K562 (cell line): ENCODE measurements at regions not wholly inside any gene's neighbourhood (a gene's known extent, or its start where the extent isn't known, plus 50 kb on each side); places are given as distances from the start of the nearest gene placed in this dataset.

Experiments
- ATAC-seq: fragments of 200-7000 bp; cut with Tn5 transposase; 3 replicates; pipeline ENCODE4 v1.9.1; 2020; ENCODE audit warnings: moderate library complexity
- BruUV-seq: library from RNA; stranded (reverse); fragments of 400-500 nt; replicated peaks from 2 replicates; lab custom pipeline; 2021; lab: Mats Ljungman, UMichigan
- CTCF ChIA-PET: fragments of 300-600 bp; formaldehyde crosslinking; extraction: SDS; loops from one replicate; lab custom pipeline; 2021; ENCODE audit warnings: low intra/inter-chr PET ratio; lab: Yijun Ruan, JAX
- POLR2A ChIA-PET: fragments of 300-600, 350-650 bp; sonication (Branson Sonifier 250); formaldehyde crosslinking; extraction: SDS; loops from one replicate; lab custom pipeline; 2021; ENCODE audit warnings: antibody characterized with exemption, inconsistent platforms; lab: Yijun Ruan, JAX
- DNase-seq, 4 experiments: peaks; one replicate each; pipeline versions ENCODE4 v3.0.0 to v3.0.0-alpha.2; 2011 to 2018; ENCODE audit warnings: low spot score in 3 of 4, mixed read lengths in 3 of 4; ENCODE audit errors: extremely low read depth in 1 of 4
- FAIRE-seq: peaks from 2 replicates; lab custom pipeline; 2011; peaks lifted over from hg19 to GRCh38; lab: Jason Lieb, UNC
- H2AFZ ChIP-seq: 2 replicates; pipeline ENCODE4 v1.6.0; 2011; ENCODE audit warnings: low read depth, low read length, control low read depth, inconsistent platforms
- H3K27ac ChIP-seq: fragments of 200-600 bp; 3 replicates; pipeline ENCODE4 v1.8.0; 2011; ENCODE audit warnings: low read depth, mild to moderate bottlenecking, control low read depth, inconsistent platforms, low read length, moderate library complexity, mixed read lengths; ENCODE audit errors: extremely low read depth
- H3K27me3 ChIP-seq, 2 experiments: fragments of 300-600 bp in 1 of 2; 2 replicates in 1 of 2; 3 replicates in 1 of 2; pipeline versions ENCODE4 v1.6.0 to v1.8.0; 2011; ENCODE audit warnings: inconsistent platforms in 2 of 2, low read length in 2 of 2, mild to moderate bottlenecking in 1 of 2, mixed read lengths in 1 of 2, moderate library complexity in 1 of 2; ENCODE audit not compliant: control insufficient read depth in 2 of 2, insufficient read depth in 2 of 2
- H3K36me3 ChIP-seq: fragments of 300-600 bp; 3 replicates; pipeline ENCODE4 v1.8.0; 2011; ENCODE audit warnings: mild to moderate bottlenecking, low read length, inconsistent platforms; ENCODE audit not compliant: control insufficient read depth, insufficient read depth
- H3K4me1 ChIP-seq, 2 experiments: fragments of 200-600 bp in 1 of 2; replicated peaks in 1 of 2; 2 replicates in 1 of 2; 3 replicates in 1 of 2; pipeline versions ENCODE4 v1.5.1 to v1.8.0; 2011; ENCODE audit warnings: inconsistent platforms in 2 of 2, low read length in 2 of 2, mild to moderate bottlenecking in 1 of 2, mixed read lengths in 1 of 2, moderate library complexity in 1 of 2; ENCODE audit not compliant: control insufficient read depth in 2 of 2, insufficient read depth in 2 of 2
- H3K4me2 ChIP-seq: 2 replicates; pipeline ENCODE4 v1.6.1; 2011; ENCODE audit warnings: low read length, control low read depth, inconsistent platforms, mixed read lengths; ENCODE audit not compliant: insufficient read depth
- H3K4me3 ChIP-seq: fragments of 200-600 bp; sonication (generic), shearing (Covaris generic); 2 replicates; pipeline ENCODE4 v1.5.1; 2016; ENCODE audit warnings: control low read depth, inconsistent platforms
- H3K79me2 ChIP-seq: fragments of 200-600 bp; 3 replicates; pipeline ENCODE4 v1.8.0; 2011; ENCODE audit warnings: low read length, inconsistent platforms; ENCODE audit not compliant: control insufficient read depth, insufficient read depth
- H3K9ac ChIP-seq, 2 experiments: 2 replicates each; pipeline versions ENCODE4 v1.6.0 to v1.6.1; 2011; ENCODE audit warnings: low read depth in 2 of 2, low read length in 2 of 2, control low read depth in 1 of 2, inconsistent platforms in 1 of 2, mild to moderate bottlenecking in 1 of 2, mixed read lengths in 1 of 2; ENCODE audit not compliant: insufficient read depth in 1 of 2
- H3K9me1 ChIP-seq: one replicate; pipeline ENCODE4 v1.6.0; 2011; ENCODE audit warnings: inconsistent platforms, mild to moderate bottlenecking, low read length, moderate library complexity; ENCODE audit not compliant: control insufficient read depth, insufficient read depth
- H3K9me3 ChIP-seq: replicated peaks from 2 replicates; pipeline ENCODE4 v1.5.1; 2011; ENCODE audit warnings: low read depth, low read length, inconsistent platforms; ENCODE audit not compliant: control insufficient read depth, insufficient read depth
- H4K20me1 ChIP-seq: replicated peaks from 2 replicates; pipeline ENCODE4 v1.6.1; 2011; ENCODE audit warnings: low read length, inconsistent platforms, mixed read lengths; ENCODE audit not compliant: control insufficient read depth, insufficient read depth
- HDAC8 ChIP-seq: fragments of 450-650 bp; IDR thresholded peaks from 2 replicates; pipeline ENCODE4 v1.6.1; 2016; ENCODE audit warnings: mild to moderate bottlenecking, missing genetic modification characterization, moderate library complexity, missing compliant biosample characterization
- RB1 ChIP-seq: fragments of 450-650 bp; IDR thresholded peaks from 2 replicates; pipeline ENCODE4 v1.6.1; 2017; ENCODE audit warnings: low read depth, mild to moderate bottlenecking
- SETDB1 ChIP-seq: IDR thresholded peaks from one replicate; pipeline ENCODE4 v1.6.1; 2012; ENCODE audit warnings: low read length, control low read depth, inconsistent platforms
- SRSF7 ChIP-seq: fragments of 200-400 bp; formaldehyde crosslinking; optimal IDR thresholded peaks from 2 replicates; pipeline ENCODE3; 2017; ENCODE audit warnings: mild to moderate bottlenecking, low read depth, low read length
- STAT5B ChIP-seq: fragments of 250-450 bp; sonication (Bioruptor Pico); IDR thresholded peaks from 2 replicates; pipeline ENCODE4 v1.8.0; 2021; ENCODE audit warnings: mild to moderate bottlenecking, inconsistent platforms
- ZKSCAN8 ChIP-seq: fragments of 200-800 bp; sonication (Bioruptor generic); IDR thresholded peaks from 2 replicates; pipeline ENCODE4 v1.6.1; 2016; ENCODE audit warnings: missing genetic modification characterization, missing compliant biosample characterization
- ZNF444 ChIP-seq: fragments of 250-450 bp; sonication (Bioruptor Pico); IDR thresholded peaks from 2 replicates; pipeline ENCODE4 v1.4.0; 2020; ENCODE audit warnings: mild to moderate bottlenecking, moderate library complexity
- in situ Hi-C: fragments of 300-500 bp; cut with MboI; formaldehyde crosslinking; loops from 4 replicates; pipeline ENCODE4 v1.15.0; 2018; ENCODE audit warnings: inconsistent platforms, mixed read lengths
- intact Hi-C: fragments of 100-400 bp; cut with micrococcal nuclease; formaldehyde crosslinking; loops from 2 replicates; pipeline ENCODE4 v1.14.2; 2022
- TF ChIP-seq, protein P1 (sequence below), 2 experiments: fragments of 450-650 bp in 1 of 2; sonication (generic) in 1 of 2; formaldehyde crosslinking in 1 of 2; IDR thresholded peaks; 2 replicates each; pipeline versions ENCODE4 v1.7.1 to v1.9.0; 2016 to 2022; ENCODE audit warnings: inconsistent platforms in 1 of 2, mild to moderate bottlenecking in 1 of 2, missing genetic modification reagents in 1 of 2
- TF ChIP-seq, protein P2 (sequence below): fragments of 250-450 bp; sonication (Bioruptor Pico); IDR thresholded peaks from 2 replicates; pipeline ENCODE4 v1.4.0; 2020; ENCODE audit warnings: mild to moderate bottlenecking, moderate library complexity, borderline replicate concordance

DNA sequence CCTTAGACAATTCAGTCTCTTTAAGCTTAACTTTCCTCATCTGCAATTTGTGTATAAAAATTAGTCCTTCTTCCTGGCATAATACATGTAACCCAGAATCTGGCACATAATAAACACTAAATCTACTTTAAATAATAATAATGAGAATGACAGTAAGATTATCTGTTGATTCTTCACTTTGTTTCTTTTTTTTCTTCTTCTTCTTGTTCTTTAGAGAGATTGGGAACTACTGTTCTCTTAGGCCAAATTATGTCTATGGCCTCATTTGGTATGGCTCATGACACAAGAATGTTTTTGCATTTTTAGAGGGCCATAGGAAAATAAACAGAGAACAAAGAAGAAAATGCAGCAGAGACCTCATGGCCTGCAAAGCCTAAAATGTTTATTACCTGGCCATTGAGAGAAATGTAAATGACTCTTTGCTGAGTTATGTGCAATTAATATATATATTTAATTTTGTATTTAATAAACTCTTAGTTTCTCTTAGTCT, 275.8 kb downstream of the SLC6A15 start:
- Histone ChIP-seq H3K9me3 (0 out of 2 replicates have a peak, but pooled peaks cover 2% of the 10 kb centered on the region), H3K9me1 (no peaks in the 10 kb centered on the region), H3K4me1 (no peaks in the 10 kb centered on the region), H3K9ac (no peak overlapping the region), H3K27me3 (no peaks in the 10 kb centered on the region), H2AFZ (no peak overlapping the region), H4K20me1 (no peaks in the 10 kb centered on the region), H3K79me2 (no peaks in the 10 kb centered on the region), H3K27ac (no peak overlapping the region), H3K36me3 (no peaks in the 10 kb centered on the region), H3K4me2 (no peak overlapping the region), H3K4me3 (no peak overlapping the region)
- DNase-seq (no peak), FAIRE-seq (no peak), ATAC-seq (no peak)
- BruUV-seq: no TSS peak
- intact Hi-C loops: no loop called here
- TF ChIP-seq SETDB1 (no peak), ZKSCAN8 (no peak), ZNF444 (CRISPR knock-in tag) (no peak), SRSF7 (no peak), HDAC8 (tag) (no peak), STAT5B (CRISPR knock-in tag) (no peak), RB1 (no peak)
- TF ChIP-seq, protein P1, sequence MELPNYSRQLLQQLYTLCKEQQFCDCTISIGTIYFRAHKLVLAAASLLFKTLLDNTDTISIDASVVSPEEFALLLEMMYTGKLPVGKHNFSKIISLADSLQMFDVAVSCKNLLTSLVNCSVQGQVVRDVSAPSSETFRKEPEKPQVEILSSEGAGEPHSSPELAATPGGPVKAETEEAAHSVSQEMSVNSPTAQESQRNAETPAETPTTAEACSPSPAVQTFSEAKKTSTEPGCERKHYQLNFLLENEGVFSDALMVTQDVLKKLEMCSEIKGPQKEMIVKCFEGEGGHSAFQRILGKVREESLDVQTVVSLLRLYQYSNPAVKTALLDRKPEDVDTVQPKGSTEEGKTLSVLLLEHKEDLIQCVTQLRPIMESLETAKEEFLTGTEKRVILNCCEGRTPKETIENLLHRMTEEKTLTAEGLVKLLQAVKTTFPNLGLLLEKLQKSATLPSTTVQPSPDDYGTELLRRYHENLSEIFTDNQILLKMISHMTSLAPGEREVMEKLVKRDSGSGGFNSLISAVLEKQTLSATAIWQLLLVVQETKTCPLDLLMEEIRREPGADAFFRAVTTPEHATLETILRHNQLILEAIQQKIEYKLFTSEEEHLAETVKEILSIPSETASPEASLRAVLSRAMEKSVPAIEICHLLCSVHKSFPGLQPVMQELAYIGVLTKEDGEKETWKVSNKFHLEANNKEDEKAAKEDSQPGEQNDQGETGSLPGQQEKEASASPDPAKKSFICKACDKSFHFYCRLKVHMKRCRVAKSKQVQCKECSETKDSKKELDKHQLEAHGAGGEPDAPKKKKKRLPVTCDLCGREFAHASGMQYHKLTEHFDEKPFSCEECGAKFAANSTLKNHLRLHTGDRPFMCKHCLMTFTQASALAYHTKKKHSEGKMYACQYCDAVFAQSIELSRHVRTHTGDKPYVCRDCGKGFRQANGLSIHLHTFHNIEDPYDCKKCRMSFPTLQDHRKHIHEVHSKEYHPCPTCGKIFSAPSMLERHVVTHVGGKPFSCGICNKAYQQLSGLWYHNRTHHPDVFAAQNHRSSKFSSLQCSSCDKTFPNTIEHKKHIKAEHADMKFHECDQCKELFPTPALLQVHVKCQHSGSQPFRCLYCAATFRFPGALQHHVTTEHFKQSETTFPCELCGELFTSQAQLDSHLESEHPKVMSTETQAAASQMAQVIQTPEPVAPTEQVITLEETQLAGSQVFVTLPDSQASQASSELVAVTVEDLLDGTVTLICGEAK (IDR thresholded peaks at IDR 0.05): no peak
- TF ChIP-seq, protein P1 (CRISPR knock-in tag; IDR thresholded peaks at IDR 0.05): no peak
- TF ChIP-seq, protein P2, sequence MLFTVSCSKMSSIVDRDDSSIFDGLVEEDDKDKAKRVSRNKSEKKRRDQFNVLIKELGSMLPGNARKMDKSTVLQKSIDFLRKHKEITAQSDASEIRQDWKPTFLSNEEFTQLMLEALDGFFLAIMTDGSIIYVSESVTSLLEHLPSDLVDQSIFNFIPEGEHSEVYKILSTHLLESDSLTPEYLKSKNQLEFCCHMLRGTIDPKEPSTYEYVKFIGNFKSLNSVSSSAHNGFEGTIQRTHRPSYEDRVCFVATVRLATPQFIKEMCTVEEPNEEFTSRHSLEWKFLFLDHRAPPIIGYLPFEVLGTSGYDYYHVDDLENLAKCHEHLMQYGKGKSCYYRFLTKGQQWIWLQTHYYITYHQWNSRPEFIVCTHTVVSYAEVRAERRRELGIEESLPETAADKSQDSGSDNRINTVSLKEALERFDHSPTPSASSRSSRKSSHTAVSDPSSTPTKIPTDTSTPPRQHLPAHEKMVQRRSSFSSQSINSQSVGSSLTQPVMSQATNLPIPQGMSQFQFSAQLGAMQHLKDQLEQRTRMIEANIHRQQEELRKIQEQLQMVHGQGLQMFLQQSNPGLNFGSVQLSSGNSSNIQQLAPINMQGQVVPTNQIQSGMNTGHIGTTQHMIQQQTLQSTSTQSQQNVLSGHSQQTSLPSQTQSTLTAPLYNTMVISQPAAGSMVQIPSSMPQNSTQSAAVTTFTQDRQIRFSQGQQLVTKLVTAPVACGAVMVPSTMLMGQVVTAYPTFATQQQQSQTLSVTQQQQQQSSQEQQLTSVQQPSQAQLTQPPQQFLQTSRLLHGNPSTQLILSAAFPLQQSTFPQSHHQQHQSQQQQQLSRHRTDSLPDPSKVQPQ (CRISPR knock-in tag): no peak
- ChIA-PET POLR2A (no interaction called here), CTCF (no interaction called here)
- in situ Hi-C loops: no loop called here
